Mesodermal cell (in vitro differentiated cells): ENCODE measurements at regions not wholly inside any gene's neighbourhood (a gene's known extent, or its start where the extent isn't known, plus 50 kb on each side); places are given as distances from the start of the nearest gene placed in this dataset.
A peak's percentile ranks its signal among the peaks of the same experiment; 100 is the strongest.

Experiments used
- H3K27ac ChIP-seq: 2 replicates; pipeline ENCODE4 v1.7.0; 2013; ENCODE audit warnings: mild to moderate bottlenecking, low read depth, low read length, moderate library complexity; ENCODE audit not compliant: severe bottlenecking
- H3K36me3 ChIP-seq: 2 replicates; pipeline ENCODE4 v1.7.1; 2013; ENCODE audit warnings: mild to moderate bottlenecking, low read length, moderate library complexity; ENCODE audit not compliant: control insufficient read depth, insufficient read depth
- H3K4me1 ChIP-seq: one replicate; pipeline ENCODE4 v1.7.1; 2013; ENCODE audit warnings: mild to moderate bottlenecking, low read length; ENCODE audit not compliant: insufficient read depth, control insufficient read depth, poor library complexity, severe bottlenecking
- H3K4me3 ChIP-seq: 2 replicates; pipeline ENCODE4 v1.7.0; 2013; ENCODE audit warnings: low read length, control low read depth, mild to moderate bottlenecking; ENCODE audit not compliant: insufficient read depth, poor library complexity, severe bottlenecking; ENCODE audit errors: extremely low read depth
- H3K9me3 ChIP-seq: 2 replicates; pipeline ENCODE4 v1.7.1; 2013; ENCODE audit warnings: mild to moderate bottlenecking, low read length, moderate library complexity; ENCODE audit not compliant: control insufficient read depth
- WGBS, 2 experiments: methylation state at CpG; one replicate each; pipeline ENCODE4 v1.1.5; 2013; ENCODE audit warnings: missing lambda C conversion rate in 2 of 2; ENCODE audit not compliant: insufficient coverage in 2 of 2; 5-methylcytosine and 5-hydroxymethylcytosine counted together

GRCh38 chr11:88405853-88406252, 68.3 kb upstream of the CTSC start:
- H3K4me1 ChIP-seq, result peaks cover 20% of the 10 kb centered on the region
- no peak overlapping the region for H3K4me3 ChIP-seq
- WGBS, 2 experiments, result 80 to 95% methylated on average over 1 to 2 of the region's 4 CpGs
- no peaks in the 10 kb centered on the region for H3K36me3 ChIP-seq
- no peaks in the 10 kb centered on the region for H3K9me3 ChIP-seq
- no peak overlapping the region for H3K27ac ChIP-seq

- peaks cover 20% of the 10 kb centered on the region for H3K4me1 ChIP-seq
- no peak overlapping the region for H3K4me3 ChIP-seq
- H3K9me3 ChIP-seq, result no peaks in the 10 kb centered on the region
- WGBS, 2 experiments, result no CpG with 5 or more reads among the region's 1 CpG
- H3K36me3 ChIP-seq, result no peaks in the 10 kb centered on the region
- H3K27ac ChIP-seq, result no peak overlapping the region
These were observed 67.6 kb upstream of the CTSC start for GRCh38 chr11:88404932-88405710.

GRCh38 chr11:88404391-88404790, 66.9 kb upstream of the CTSC start:
- H3K36me3 ChIP-seq, result no peaks in the 10 kb centered on the region
- 93 to 100% methylated on average over 1 of the region's 2 CpGs for WGBS, 2 experiments
- H3K4me1 ChIP-seq, result peaks cover 20% of the 10 kb centered on the region
- H3K9me3 ChIP-seq, result no peaks in the 10 kb centered on the region
- H3K27ac ChIP-seq, result no peak overlapping the region
- H3K4me3 ChIP-seq, result no peak overlapping the region

GRCh38 chr11:88402784-88403183, 65.2 kb upstream of the CTSC start:
- H3K4me1 ChIP-seq, result peaks cover 31% of the 10 kb centered on the region
- peak overlapping the region; percentile 72 for H3K27ac ChIP-seq
- H3K36me3 ChIP-seq, result no peaks in the 10 kb centered on the region
- no peaks in the 10 kb centered on the region for H3K9me3 ChIP-seq
- H3K4me3 ChIP-seq, result no peak overlapping the region
- 92 to 100% methylated on average over 1 to 4 of the region's 5 CpGs for WGBS, 2 experiments

GRCh38 chr11:88402192-88402715, 64.7 kb upstream of the CTSC start:
- WGBS, 2 experiments, result no CpG with 5 or more reads among the region's 2 CpGs
- no peaks in the 10 kb centered on the region for H3K9me3 ChIP-seq
- peaks cover 35% of the 10 kb centered on the region for H3K4me1 ChIP-seq
- H3K36me3 ChIP-seq, result no peaks in the 10 kb centered on the region
- H3K4me3 ChIP-seq, result no peak overlapping the region
- H3K27ac ChIP-seq, result peak overlapping the region; percentile 72

GRCh38 chr11:88398791-88399570, 61.4 kb upstream of the CTSC start:
- H3K27ac ChIP-seq, result no peak overlapping the region
- no peaks in the 10 kb centered on the region for H3K9me3 ChIP-seq
- H3K4me3 ChIP-seq, result no peak overlapping the region
- peaks cover 36% of the 10 kb centered on the region for H3K4me1 ChIP-seq
- WGBS, 2 experiments, result no CpG with 5 or more reads among the region's 3 CpGs
- no peaks in the 10 kb centered on the region for H3K36me3 ChIP-seq

- H3K27ac ChIP-seq, result no peak overlapping the region
- H3K4me3 ChIP-seq, result no peak overlapping the region
- no CpG with 5 or more reads among the region's 2 CpGs for WGBS, 2 experiments
- H3K4me1 ChIP-seq, result peaks cover 35% of the 10 kb centered on the region
- H3K36me3 ChIP-seq, result no peaks in the 10 kb centered on the region
- no peaks in the 10 kb centered on the region for H3K9me3 ChIP-seq
These were observed 60.8 kb upstream of the CTSC start for GRCh38 chr11:88398372-88398771.

GRCh38 chr11:88390254-88390653, 52.7 kb upstream of the CTSC start:
- Histone ChIP-seq H3K4me3 (no peak overlapping the region), H3K4me1 (no peaks in the 10 kb centered on the region), H3K9me3 (no peaks in the 10 kb centered on the region), H3K27ac (no peak overlapping the region), H3K36me3 (no peaks in the 10 kb centered on the region)
- 93 to 100% methylated on average over 1 of the region's 1 CpG for WGBS, 2 experiments

GRCh38 chr11:88387957-88388356, 50.4 kb upstream of the CTSC start:
- peaks cover 8% of the 10 kb centered on the region for H3K4me1 ChIP-seq
- no peak overlapping the region for H3K27ac ChIP-seq

More at GRCh38 chr11:88387957-88388356, 50.4 kb upstream of the CTSC start:
- Histone ChIP-seq H3K4me3 (no peak overlapping the region), H3K9me3 (no peaks in the 10 kb centered on the region), H3K36me3 (no peaks in the 10 kb centered on the region)
